Chondrocyte (in vitro differentiated cells): ENCODE measurements at regions not wholly inside any gene's neighbourhood (a gene's known extent, or its start where the extent isn't known, plus 50 kb on each side); places are given as distances from the start of the nearest gene placed in this dataset.

Experiments used
- DNase-seq: peaks from one replicate; pipeline ENCODE4 v3.0.0; 2021; ENCODE audit warnings: mixed read lengths, low spot score
- H3K27ac Mint-ChIP-seq: one replicate; pipeline ENCODE4 v1.8.0; 2021; ENCODE audit warnings: mild to moderate bottlenecking, moderate library complexity, mixed read lengths; ENCODE audit not compliant: unreplicated experiment
- H3K27me3 Mint-ChIP-seq: 2 replicates; pipeline ENCODE4 v1.8.0; 2021; ENCODE audit warnings: low read depth, mixed read lengths
- H3K36me3 Mint-ChIP-seq: 2 replicates; pipeline ENCODE4 v1.8.0; 2021; ENCODE audit warnings: low read depth, mixed read lengths
- H3K4me1 Mint-ChIP-seq: 2 replicates; pipeline ENCODE4 v1.8.0; 2021; ENCODE audit warnings: low read depth, mild to moderate bottlenecking, mixed read lengths
- H3K4me3 Mint-ChIP-seq: one replicate; pipeline ENCODE4 v1.8.0; 2021; ENCODE audit warnings: mild to moderate bottlenecking, moderate library complexity, mixed read lengths; ENCODE audit not compliant: unreplicated experiment
- H3K9me3 Mint-ChIP-seq: 2 replicates; pipeline ENCODE4 v1.8.0; 2021; ENCODE audit warnings: low read depth, mixed read lengths
- CTCF ChIP-seq: fragments of 200-600 bp; sonication (generic); IDR thresholded peaks from 2 replicates; pipeline ENCODE4 v1.5.0; 2021; ENCODE audit warnings: antibody characterized with exemption, mild to moderate bottlenecking, moderate library complexity

GRCh38 chr5:123960526-123960925 lies 448.5 kb downstream of the CSNK1G3 start:
- H3K36me3 Mint-ChIP-seq, result peaks cover 2% of the 10 kb centered on the region
- peaks cover 3% of the 10 kb centered on the region for H3K4me1 Mint-ChIP-seq
- H3K27me3 Mint-ChIP-seq, result no peaks in the 10 kb centered on the region
- no peak for TF ChIP-seq CTCF
- no peak overlapping the region for H3K4me3 Mint-ChIP-seq
- no peak overlapping the region for H3K27ac Mint-ChIP-seq
- no peak for DNase-seq
- peaks cover 10% of the 10 kb centered on the region for H3K9me3 Mint-ChIP-seq

GRCh38 chr5:123951582-123951977 lies 439.6 kb downstream of the CSNK1G3 start:
- Mint-ChIP-seq H3K27me3 (no peaks in the 10 kb centered on the region), H3K36me3 (peaks cover 2% of the 10 kb centered on the region), H3K4me1 (peaks cover 24% of the 10 kb centered on the region), H3K27ac (peak overlapping the region; percentile 46), H3K9me3 (peaks cover 8% of the 10 kb centered on the region), H3K4me3 (no peak overlapping the region)
- TF ChIP-seq CTCF, result no peak
- DNase-seq, result no peak

- H3K4me1 Mint-ChIP-seq, result peaks cover 24% of the 10 kb centered on the region
- no peaks in the 10 kb centered on the region for H3K27me3 Mint-ChIP-seq
- H3K36me3 Mint-ChIP-seq, result no peaks in the 10 kb centered on the region
- TF ChIP-seq CTCF, result no peak
- peaks cover 5% of the 10 kb centered on the region for H3K9me3 Mint-ChIP-seq
- no peak overlapping the region for H3K4me3 Mint-ChIP-seq
- H3K27ac Mint-ChIP-seq, result peak overlapping the region; percentile 19
- no peak for DNase-seq
Measured at GRCh38 chr5:123950701-123951581, 439.0 kb downstream of the CSNK1G3 start.

GRCh38 chr5:123949807-123950340 lies 437.9 kb downstream of the CSNK1G3 start:
- no peak overlapping the region for H3K27ac Mint-ChIP-seq
- H3K9me3 Mint-ChIP-seq, result no peaks in the 10 kb centered on the region
- H3K4me1 Mint-ChIP-seq, result peaks cover 24% of the 10 kb centered on the region
- H3K27me3 Mint-ChIP-seq, result no peaks in the 10 kb centered on the region
- no peak for TF ChIP-seq CTCF
- no peak overlapping the region for H3K4me3 Mint-ChIP-seq
- no peak for DNase-seq
- no peaks in the 10 kb centered on the region for H3K36me3 Mint-ChIP-seq

- TF ChIP-seq CTCF, result no peak
- Mint-ChIP-seq H3K4me1 (peaks cover 25% of the 10 kb centered on the region), H3K36me3 (no peaks in the 10 kb centered on the region), H3K9me3 (no peaks in the 10 kb centered on the region), H3K27ac (no peak overlapping the region), H3K27me3 (no peaks in the 10 kb centered on the region), H3K4me3 (no peak overlapping the region)
- no peak for DNase-seq
Measured at GRCh38 chr5:123949043-123949804, 437.2 kb downstream of the CSNK1G3 start.
